ENCODE measurements at regions not wholly inside any gene's neighbourhood (a gene's known extent, or its start where the extent isn't known, plus 50 kb on each side); places are given as distances from the start of the nearest gene placed in this dataset.
A peak's percentile ranks its signal among the peaks of the same experiment; 100 is the strongest.

- DNase-seq: no peak
Measured at GRCh38 chr7:155202106-155202871, 95.4 kb upstream of the INSIG1 start.

- DNase-seq: no peak
Measured at GRCh38 chr7:155203059-155203881, 94.4 kb upstream of the INSIG1 start.

- no peak for DNase-seq
Measured at GRCh38 chr7:155203882-155204691, 93.6 kb upstream of the INSIG1 start.

- DNase-seq: no peak
Measured at GRCh38 chr7:155204744-155205367, 92.8 kb upstream of the INSIG1 start.

GRCh38 chr7:155205368-155206317 is 92.0 kb upstream of the INSIG1 start:
- peak; percentile 64 for DNase-seq

GRCh38 chr7:155206318-155207020 is 91.2 kb upstream of the INSIG1 start:
- peak; percentile 75 for DNase-seq

- no peak for DNase-seq
Measured at GRCh38 chr7:155207326-155208002, 90.2 kb upstream of the INSIG1 start.

GRCh38 chr7:155208681-155209477 is 88.8 kb upstream of the INSIG1 start:
- DNase-seq: no peak

GRCh38 chr7:155209478-155210319 is 88.0 kb upstream of the INSIG1 start:
- no peak for DNase-seq

- no peak for DNase-seq
Measured at GRCh38 chr7:155210356-155210755, 87.3 kb upstream of the INSIG1 start.

- no peak for DNase-seq
Measured at GRCh38 chr7:155211173-155211572, 86.5 kb upstream of the INSIG1 start.

- no peak for DNase-seq
Measured at GRCh38 chr7:155211761-155212160, 85.9 kb upstream of the INSIG1 start.

GRCh38 chr7:155212301-155213015 is 85.2 kb upstream of the INSIG1 start:
- DNase-seq: no peak

- no peak for DNase-seq
Measured at GRCh38 chr7:155213385-155213784, 84.3 kb upstream of the INSIG1 start.

- DNase-seq: no peak
Measured at GRCh38 chr7:155213955-155214740, 83.5 kb upstream of the INSIG1 start.

Measured in renal pelvis (tissue), 1 donor.